ENCODE measurements at regions not wholly inside any gene's neighbourhood (a gene's known extent, or its start where the extent isn't known, plus 50 kb on each side); places are given as distances from the start of the nearest gene placed in this dataset.
"Not testable (repeated sequence)": the region's sequence is repeated elsewhere in the genome, so short reads cannot be mapped to it uniquely, and the experiment has no call there.

GRCh38 chr3:55294557-55294956, 192.5 kb downstream of the WNT5A start:
- DNase-seq: no peak

GRCh38 chr3:55292360-55292759, 194.7 kb downstream of the WNT5A start:
- DNase-seq: no peak

- no peak for DNase-seq
Observed at GRCh38 chr3:55288657-55289056, 198.4 kb downstream of the WNT5A start.

GRCh38 chr3:55286693-55287092, 200.4 kb downstream of the WNT5A start:
- no peak for DNase-seq

- DNase-seq: no peak
Observed at GRCh38 chr3:55285156-55285555, 201.9 kb downstream of the WNT5A start.

- no peak for DNase-seq
Observed at GRCh38 chr3:55283441-55283925, 203.6 kb downstream of the WNT5A start.

- DNase-seq: no peak
Observed at GRCh38 chr3:55282994-55283393, 204.1 kb downstream of the WNT5A start.

GRCh38 chr3:55272031-55272645, 215.0 kb downstream of the WNT5A start:
- no peak for DNase-seq

- DNase-seq: no peak
Observed at GRCh38 chr3:55271549-55271948, 215.6 kb downstream of the WNT5A start.

- no peak for DNase-seq
Observed at GRCh38 chr3:55270976-55271375, 216.1 kb downstream of the WNT5A start.

GRCh38 chr3:55269636-55270035, 217.5 kb downstream of the WNT5A start:
- DNase-seq: no peak

- no peak for DNase-seq
Observed at GRCh38 chr3:55269096-55269495, 218.0 kb downstream of the WNT5A start.

GRCh38 chr3:55267206-55267930, 219.7 kb downstream of the WNT5A start:
- no peak for DNase-seq

- DNase-seq: no peak
Observed at GRCh38 chr3:55264919-55265318, 222.2 kb downstream of the WNT5A start.

GRCh38 chr3:55252921-55253320, 234.2 kb downstream of the WNT5A start:
- DNase-seq: no peak

GRCh38 chr3:55249156-55249555, 237.9 kb downstream of the WNT5A start:
- not testable (repeated sequence) for DNase-seq

GRCh38 chr3:55247666-55248065, 239.4 kb downstream of the WNT5A start:
- no peak for DNase-seq

- DNase-seq: no peak
Observed at GRCh38 chr3:55246033-55246432, 241.1 kb downstream of the WNT5A start.

GRCh38 chr3:55245351-55245750, 241.8 kb downstream of the WNT5A start:
- DNase-seq: no peak

GRCh38 chr3:55244247-55244646, 242.9 kb downstream of the WNT5A start:
- no peak for DNase-seq

GRCh38 chr3:55243678-55244077, 243.4 kb downstream of the WNT5A start:
- DNase-seq: no peak

- DNase-seq: no peak
Observed at GRCh38 chr3:55242921-55243320, 244.2 kb downstream of the WNT5A start.

GRCh38 chr3:55241098-55241497, 246.0 kb downstream of the WNT5A start:
- DNase-seq: no peak

GRCh38 chr3:55235416-55235815, 251.7 kb downstream of the WNT5A start:
- DNase-seq: no peak

- DNase-seq: no peak
Observed at GRCh38 chr3:55226696-55227095, 260.4 kb downstream of the WNT5A start.

Measured in CD4-positive, alpha-beta T cell treated with Interleukin-17A for 4 hours (primary cell).